MM.1S (cell line): ENCODE measurements at regions not wholly inside any gene's neighbourhood (a gene's known extent, or its start where the extent isn't known, plus 50 kb on each side); places are given as distances from the start of the nearest gene placed in this dataset.

Source experiments
- DNase-seq: peaks from one replicate; pipeline ENCODE4 v3.0.0-alpha.2; 2015
- H2AFZ ChIP-seq: fragments of 300-600 bp; sonication (generic); 2 replicates; pipeline ENCODE4 v1.6.0; 2016; ENCODE audit warnings: antibody characterized with exemption, low read length
- H3F3A ChIP-seq: fragments of 300-600 bp; sonication (generic); 2 replicates; pipeline ENCODE4 v1.6.1; 2016; ENCODE audit warnings: mild to moderate bottlenecking, antibody characterized with exemption, low read length, moderate library complexity, mixed read lengths; ENCODE audit not compliant: insufficient read depth
- H3K27ac ChIP-seq: fragments of 300-600 bp; sonication (generic); 2 replicates; pipeline ENCODE4 v1.5.1; 2016; ENCODE audit warnings: mild to moderate bottlenecking, low read length
- H3K27me3 ChIP-seq: fragments of 300-600 bp; sonication (generic); replicated peaks from 2 replicates; pipeline ENCODE4 v1.6.0; 2016; ENCODE audit warnings: low read length; ENCODE audit not compliant: insufficient read depth
- H3K36me3 ChIP-seq: fragments of 300-600 bp; sonication (generic); replicated peaks from 2 replicates; pipeline ENCODE4 v1.6.1; 2016; ENCODE audit warnings: mild to moderate bottlenecking, low read length, mixed read lengths; ENCODE audit not compliant: insufficient read depth
- H3K4me1 ChIP-seq: fragments of 300-600 bp; sonication (generic); 2 replicates; pipeline ENCODE4 v1.6.1; 2016; ENCODE audit warnings: low read length, mixed read lengths
- H3K4me2 ChIP-seq: fragments of 300-600 bp; sonication (generic); 2 replicates; pipeline ENCODE4 v1.6.0; 2016; ENCODE audit warnings: low read depth, low read length
- H3K4me3 ChIP-seq: fragments of 300-600 bp; sonication (generic); 2 replicates; pipeline ENCODE4 v1.5.1; 2016; ENCODE audit warnings: low read length, mixed read lengths
- H3K79me2 ChIP-seq: fragments of 300-600 bp; sonication (generic); 2 replicates; pipeline ENCODE4 v1.6.1; 2016; ENCODE audit warnings: mixed run types, low read length, mixed read lengths
- H3K9ac ChIP-seq: fragments of 300-600 bp; sonication (generic); 2 replicates; pipeline ENCODE4 v1.6.1; 2016; ENCODE audit warnings: low read length, mixed read lengths
- H3K9me2 ChIP-seq: fragments of 300-600 bp; sonication (generic); replicated peaks from 2 replicates; pipeline ENCODE4 v1.6.1; 2016; ENCODE audit warnings: mild to moderate bottlenecking, low read length, mixed read lengths; ENCODE audit not compliant: insufficient read depth
- H3K9me3 ChIP-seq: fragments of 300-600 bp; sonication (generic); replicated peaks from 2 replicates; pipeline ENCODE4 v1.6.1; 2016; ENCODE audit warnings: mild to moderate bottlenecking, low read length, mixed read lengths; ENCODE audit not compliant: insufficient read depth
- H4K20me1 ChIP-seq: fragments of 300-600 bp; sonication (generic); 2 replicates; pipeline ENCODE4 v1.6.1; 2016; ENCODE audit warnings: mild to moderate bottlenecking, low read length, moderate library complexity, mixed read lengths; ENCODE audit not compliant: insufficient read depth
- EZH2 ChIP-seq: fragments of 300-600 bp; sonication (generic); optimal IDR thresholded peaks from 2 replicates; pipeline ENCODE3; 2017; ENCODE audit warnings: low read depth, mild to moderate bottlenecking, antibody characterized with exemption, low read length, mixed read lengths
- EZH2phosphoT487 ChIP-seq: fragments of 300-600 bp; sonication (generic); IDR thresholded peaks from 2 replicates; pipeline ENCODE4 v1.6.1; 2018; ENCODE audit warnings: antibody characterized with exemption, low read length
- TF ChIP-seq, protein P1 (sequence below): fragments of 300-600 bp; sonication (generic); IDR thresholded peaks from 2 replicates; pipeline ENCODE4 v1.5.1; 2016; ENCODE audit warnings: antibody characterized with exemption, low read length, mixed read lengths

DNA sequence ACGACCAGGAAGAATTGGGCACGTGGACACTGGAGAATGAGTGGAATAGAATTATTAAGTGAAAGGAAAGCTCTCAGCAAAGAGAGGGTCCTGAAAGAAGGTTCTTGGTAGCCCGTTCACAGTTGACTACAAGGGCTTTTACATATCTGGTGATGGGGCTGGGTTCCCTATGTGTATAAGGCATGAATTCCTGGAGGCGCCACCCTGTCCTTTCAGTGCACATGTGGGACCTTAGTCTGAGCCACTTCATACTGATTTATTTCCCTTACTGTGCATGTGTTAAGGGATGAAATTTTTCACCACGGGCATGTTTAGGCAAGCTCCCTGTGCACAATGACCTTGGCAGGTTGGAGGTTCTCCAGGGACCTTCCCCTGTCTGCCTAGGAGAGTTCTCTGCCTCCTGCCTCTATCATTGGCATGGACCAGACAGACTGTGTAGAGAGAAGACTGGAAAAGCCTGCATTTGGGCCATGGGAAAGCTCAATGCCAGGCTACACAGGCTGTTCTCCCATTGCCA lies 145.9 kb upstream of the ITGB1 start:
- H3K9ac ChIP-seq = no peak overlapping the region

DNA sequence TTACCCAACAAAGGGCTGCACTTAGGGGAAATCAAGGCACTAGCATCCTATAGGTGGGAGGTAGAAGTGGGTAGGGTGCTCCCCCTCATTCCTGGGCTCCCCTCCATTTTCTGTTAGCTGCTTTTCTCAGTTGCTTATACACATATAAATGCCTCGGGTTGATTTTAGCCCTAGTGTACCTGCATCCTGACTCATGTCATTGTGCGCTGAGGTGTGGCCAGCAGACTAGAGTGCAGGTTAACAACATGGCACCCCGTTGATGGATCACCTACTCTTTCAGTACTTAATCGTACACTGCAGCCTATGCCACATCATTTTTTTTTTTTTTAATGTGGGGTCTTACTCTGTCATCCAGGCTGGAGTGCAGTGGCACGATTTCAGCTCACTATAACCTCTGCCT lies 144.0 kb upstream of the ITGB1 start:
- no peaks in the 10 kb centered on the region for H3K9me3 ChIP-seq
- no peaks in the 10 kb centered on the region for H4K20me1 ChIP-seq
- no peaks in the 10 kb centered on the region for H3K4me1 ChIP-seq
- no peaks in the 10 kb centered on the region for H3K9me2 ChIP-seq
- no peak overlapping the region for H3K4me2 ChIP-seq
- no peaks in the 10 kb centered on the region for H3F3A ChIP-seq
- H3K36me3 ChIP-seq = no peaks in the 10 kb centered on the region
- no peak overlapping the region for H2AFZ ChIP-seq
- H3K4me3 ChIP-seq = no peak overlapping the region
- TF ChIP-seq, protein P1, sequence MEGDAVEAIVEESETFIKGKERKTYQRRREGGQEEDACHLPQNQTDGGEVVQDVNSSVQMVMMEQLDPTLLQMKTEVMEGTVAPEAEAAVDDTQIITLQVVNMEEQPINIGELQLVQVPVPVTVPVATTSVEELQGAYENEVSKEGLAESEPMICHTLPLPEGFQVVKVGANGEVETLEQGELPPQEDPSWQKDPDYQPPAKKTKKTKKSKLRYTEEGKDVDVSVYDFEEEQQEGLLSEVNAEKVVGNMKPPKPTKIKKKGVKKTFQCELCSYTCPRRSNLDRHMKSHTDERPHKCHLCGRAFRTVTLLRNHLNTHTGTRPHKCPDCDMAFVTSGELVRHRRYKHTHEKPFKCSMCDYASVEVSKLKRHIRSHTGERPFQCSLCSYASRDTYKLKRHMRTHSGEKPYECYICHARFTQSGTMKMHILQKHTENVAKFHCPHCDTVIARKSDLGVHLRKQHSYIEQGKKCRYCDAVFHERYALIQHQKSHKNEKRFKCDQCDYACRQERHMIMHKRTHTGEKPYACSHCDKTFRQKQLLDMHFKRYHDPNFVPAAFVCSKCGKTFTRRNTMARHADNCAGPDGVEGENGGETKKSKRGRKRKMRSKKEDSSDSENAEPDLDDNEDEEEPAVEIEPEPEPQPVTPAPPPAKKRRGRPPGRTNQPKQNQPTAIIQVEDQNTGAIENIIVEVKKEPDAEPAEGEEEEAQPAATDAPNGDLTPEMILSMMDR = no peak
- TF ChIP-seq EZH2 = no peak
- no peak for TF ChIP-seq EZH2phosphoT487
- no peaks in the 10 kb centered on the region for H3K79me2 ChIP-seq
- no peak overlapping the region for H3K27ac ChIP-seq
- no peaks in the 10 kb centered on the region for H3K27me3 ChIP-seq
- no peak overlapping the region for H3K9ac ChIP-seq
- no peak for DNase-seq

More for the DNA sequence above, 145.9 kb upstream of the ITGB1 start:
- no peaks in the 10 kb centered on the region for H3K9me3 ChIP-seq
- TF ChIP-seq EZH2phosphoT487 = no peak
- H3K36me3 ChIP-seq = no peaks in the 10 kb centered on the region
- H2AFZ ChIP-seq = no peak overlapping the region
- H3K4me1 ChIP-seq = no peaks in the 10 kb centered on the region
- no peak overlapping the region for H3K4me3 ChIP-seq
- no peak overlapping the region for H3K27ac ChIP-seq
- no peaks in the 10 kb centered on the region for H3K9me2 ChIP-seq
- no peaks in the 10 kb centered on the region for H4K20me1 ChIP-seq
- no peak for DNase-seq
- H3F3A ChIP-seq = no peaks in the 10 kb centered on the region
- no peak overlapping the region for H3K4me2 ChIP-seq
- H3K79me2 ChIP-seq = no peaks in the 10 kb centered on the region
- H3K27me3 ChIP-seq = no peaks in the 10 kb centered on the region

DNA sequence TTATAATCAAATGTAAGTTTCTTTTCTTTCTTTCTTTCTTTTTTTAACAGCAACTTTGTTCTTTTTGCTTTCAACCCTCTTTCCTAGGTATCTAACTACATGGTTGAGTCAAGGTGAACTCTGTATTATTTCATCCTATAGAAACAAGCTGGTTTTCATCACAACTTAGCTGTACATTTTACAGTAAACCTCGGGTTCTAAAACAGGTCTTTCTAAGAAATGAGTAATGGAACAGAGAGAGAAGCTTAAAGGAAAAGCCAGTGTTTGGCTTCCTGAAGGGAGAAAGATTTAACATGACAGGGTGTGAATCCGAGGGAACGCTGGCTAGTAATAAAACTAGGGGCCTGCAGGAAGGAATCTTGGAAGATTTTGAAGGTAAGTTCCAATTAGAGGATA lies 143.4 kb upstream of the ITGB1 start:
- no peak for DNase-seq
- H3F3A ChIP-seq = no peaks in the 10 kb centered on the region
- no peak overlapping the region for H2AFZ ChIP-seq
- H3K4me1 ChIP-seq = peaks cover 3% of the 10 kb centered on the region
- TF ChIP-seq EZH2 (no peak), EZH2phosphoT487 (no peak)
- TF ChIP-seq, protein P1 = no peak
- no peaks in the 10 kb centered on the region for H3K9me2 ChIP-seq
- no peak overlapping the region for H3K4me3 ChIP-seq
- H3K36me3 ChIP-seq = no peaks in the 10 kb centered on the region
- no peaks in the 10 kb centered on the region for H3K27me3 ChIP-seq
- H3K9me3 ChIP-seq = no peaks in the 10 kb centered on the region
- no peaks in the 10 kb centered on the region for H4K20me1 ChIP-seq
- H3K9ac ChIP-seq = no peak overlapping the region
- H3K79me2 ChIP-seq = no peaks in the 10 kb centered on the region
- H3K27ac ChIP-seq = no peak overlapping the region
- H3K4me2 ChIP-seq = no peak overlapping the region

DNA sequence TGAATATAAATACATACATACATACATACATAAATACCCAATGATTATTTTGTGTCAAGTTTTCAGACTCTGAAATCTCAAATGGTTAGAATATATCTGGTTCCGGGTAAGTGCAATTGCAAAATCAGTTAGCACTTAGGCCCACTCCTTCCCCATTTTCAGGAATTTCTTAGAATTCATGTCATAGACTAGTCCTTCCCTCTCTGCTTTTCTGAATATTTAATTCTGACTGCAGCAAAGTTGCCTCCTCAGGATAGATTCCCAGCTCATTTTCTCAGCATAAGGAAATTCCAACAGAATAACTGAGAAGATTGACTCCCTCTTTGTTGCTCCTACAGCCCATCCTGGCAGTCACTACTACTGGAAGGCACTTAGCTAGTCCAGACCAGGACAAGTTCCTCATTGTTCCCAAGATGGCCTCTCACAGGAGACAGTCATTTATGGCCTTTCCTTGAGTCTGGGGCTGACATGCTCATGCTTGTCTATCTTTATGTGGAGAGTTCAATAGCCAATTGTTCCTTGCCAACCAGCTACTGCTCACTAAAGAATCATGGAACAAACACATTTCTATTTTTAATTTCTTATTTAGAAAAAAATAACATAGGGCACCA lies 142.9 kb upstream of the ITGB1 start:
- Histone ChIP-seq H3K27me3 (no peaks in the 10 kb centered on the region), H2AFZ (no peak overlapping the region), H3K9me2 (no peaks in the 10 kb centered on the region), H3K9ac (no peak overlapping the region), H4K20me1 (no peaks in the 10 kb centered on the region), H3K36me3 (no peaks in the 10 kb centered on the region), H3K4me1 (peaks cover 8% of the 10 kb centered on the region), H3K79me2 (no peaks in the 10 kb centered on the region), H3K27ac (no peak overlapping the region), H3K9me3 (no peaks in the 10 kb centered on the region), H3F3A (no peaks in the 10 kb centered on the region), H3K4me2 (no peak overlapping the region), H3K4me3 (no peak overlapping the region)
- no peak for DNase-seq
- TF ChIP-seq, protein P1 = no peak
- TF ChIP-seq EZH2 (no peak), EZH2phosphoT487 (no peak)
